SK-N-MC (cell line): ENCODE measurements at regions not wholly inside any gene's neighbourhood (a gene's known extent, or its start where the extent isn't known, plus 50 kb on each side); places are given as distances from the start of the nearest gene placed in this dataset.

Experiments used
- EZH2 ChIP-seq: fragments of 200-600 bp; sonication (generic); IDR thresholded peaks from one replicate; pipeline ENCODE4 v1.6.1; 2017; ENCODE audit warnings: antibody characterized with exemption
- FOXP2 ChIP-seq: optimal IDR thresholded peaks from 2 replicates; pipeline ENCODE3; 2011; ENCODE audit warnings: mild to moderate bottlenecking, moderate library complexity; ENCODE audit not compliant: insufficient read depth; ENCODE audit errors: extremely low read length, control extremely low read depth
- POLR2AphosphoS5 ChIP-seq: IDR thresholded peaks from 2 replicates; pipeline ENCODE4 v1.6.1; 2012; ENCODE audit warnings: mild to moderate bottlenecking, low read depth, low read length, borderline replicate concordance

- TF ChIP-seq POLR2AphosphoS5 (no peak), EZH2 (no peak), FOXP2 (no peak)
These were observed 1123.3 kb upstream of the ACVR2A start for GRCh38 chr2:146721486-146721885.
